Body of pancreas (tissue), 4 donors: ENCODE measurements at regions not wholly inside any gene's neighbourhood (a gene's known extent, or its start where the extent isn't known, plus 50 kb on each side); places are given as distances from the start of the nearest gene placed in this dataset.

Source experiments
- ATAC-seq: fragments of 150-250 bp; one replicate; pipeline ENCODE4 v1.9.1; 2016
- DNase-seq, 4 donors: peaks; one replicate each; pipeline ENCODE4 v3.0.0-alpha.2; 2019
- H3K27ac ChIP-seq, 4 donors: fragments of 200-600 bp; sonication (generic); 1 replicate in 3 of 4; 2 replicates in 1 of 4; pipeline versions ENCODE4 v1.5.1 to v1.6.1; 2016 to 2019; ENCODE audit warnings: mild to moderate bottlenecking in 1 of 4, mixed read lengths in 1 of 4, moderate library complexity in 1 of 4
- H3K27me3 ChIP-seq, 2 donors: fragments of 200-600 bp; sonication (generic); one replicate each; pipeline ENCODE4 v1.6.0; 2016; ENCODE audit warnings: mild to moderate bottlenecking in 1 of 2
- H3K36me3 ChIP-seq, 2 donors: fragments of 200-600 bp; sonication (generic); replicated peaks in 1 of 2; 2 replicates each; pipeline ENCODE4 v1.5.1; 2016; ENCODE audit warnings: low read depth in 2 of 2; ENCODE audit not compliant: insufficient read depth in 1 of 2
- H3K4me1 ChIP-seq: fragments of 200-600 bp; sonication (generic); one replicate; pipeline ENCODE4 v1.6.0; 2016
- H3K4me3 ChIP-seq, 2 donors: fragments of 200-600 bp; sonication (generic); 1 replicate in 1 of 2; 2 replicates in 1 of 2; pipeline ENCODE4 v1.5.1; 2016 to 2019
- H3K9me3 ChIP-seq, 3 donors: fragments of 200-600 bp; sonication (generic); 1 replicate in 2 of 3; 2 replicates in 1 of 3; pipeline ENCODE4 v1.5.1; 2016
- POLR2A ChIP-seq, 3 donors: fragments of 450-650 bp; IDR thresholded peaks; one replicate each; pipeline ENCODE4 v1.6.1; 2016; ENCODE audit warnings: antibody characterized with exemption in 3 of 3, mild to moderate bottlenecking in 2 of 3
- WGBS, 2 donors: methylation state at CpG; one replicate each; pipeline ENCODE4 v1.1.5; 2017; 5-methylcytosine and 5-hydroxymethylcytosine counted together
- intact Hi-C: fragments of 100-400 bp; cut with DNase I; formaldehyde crosslinking; loops from one replicate; pipeline ENCODE4 v1.15.1; 2023
- TF ChIP-seq, protein P1 (sequence below), 7 experiments: fragments of 450-650 bp in 4 of 7; fragments of 200-600 bp in 3 of 7; sonication (generic) in 3 of 7; IDR thresholded peaks; one replicate each; pipeline ENCODE4 v1.5.1; 2016 to 2019; ENCODE audit warnings: antibody characterized with exemption in 7 of 7

DNA sequence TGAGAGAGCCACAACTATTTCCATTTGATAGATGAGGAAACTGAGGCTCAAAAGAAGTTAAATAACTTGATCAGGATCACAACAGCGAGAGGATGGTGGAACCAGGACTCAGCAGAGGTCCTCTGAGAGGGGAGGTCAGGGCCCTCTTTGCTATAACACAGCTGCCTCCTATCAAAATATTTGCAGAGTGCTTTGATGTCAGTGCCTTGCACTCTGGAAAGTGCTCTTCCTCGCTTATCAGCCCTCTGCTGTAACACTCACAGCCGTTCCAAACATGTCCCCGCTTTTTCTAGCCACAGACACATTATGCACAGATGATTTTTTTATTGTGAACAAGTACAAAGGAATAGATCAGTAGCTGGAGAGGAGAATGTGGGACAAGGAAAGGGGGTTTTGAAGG lies 71.8 kb upstream of the ARHGAP29 start:
- Histone ChIP-seq H3K9me3 (no peaks in the 10 kb centered on the region), H3K4me3 (no peak overlapping the region), H3K27ac (no peak overlapping the region), H3K4me1 (peaks cover 10% of the 10 kb centered on the region), H3K36me3 (no peaks in the 10 kb centered on the region), H3K27me3 (no peaks in the 10 kb centered on the region)
- DNase-seq: no peak
- WGBS, 2 donors: 74 to 78% methylated on average over 4 of the region's 4 CpGs
- TF ChIP-seq, protein P1, sequence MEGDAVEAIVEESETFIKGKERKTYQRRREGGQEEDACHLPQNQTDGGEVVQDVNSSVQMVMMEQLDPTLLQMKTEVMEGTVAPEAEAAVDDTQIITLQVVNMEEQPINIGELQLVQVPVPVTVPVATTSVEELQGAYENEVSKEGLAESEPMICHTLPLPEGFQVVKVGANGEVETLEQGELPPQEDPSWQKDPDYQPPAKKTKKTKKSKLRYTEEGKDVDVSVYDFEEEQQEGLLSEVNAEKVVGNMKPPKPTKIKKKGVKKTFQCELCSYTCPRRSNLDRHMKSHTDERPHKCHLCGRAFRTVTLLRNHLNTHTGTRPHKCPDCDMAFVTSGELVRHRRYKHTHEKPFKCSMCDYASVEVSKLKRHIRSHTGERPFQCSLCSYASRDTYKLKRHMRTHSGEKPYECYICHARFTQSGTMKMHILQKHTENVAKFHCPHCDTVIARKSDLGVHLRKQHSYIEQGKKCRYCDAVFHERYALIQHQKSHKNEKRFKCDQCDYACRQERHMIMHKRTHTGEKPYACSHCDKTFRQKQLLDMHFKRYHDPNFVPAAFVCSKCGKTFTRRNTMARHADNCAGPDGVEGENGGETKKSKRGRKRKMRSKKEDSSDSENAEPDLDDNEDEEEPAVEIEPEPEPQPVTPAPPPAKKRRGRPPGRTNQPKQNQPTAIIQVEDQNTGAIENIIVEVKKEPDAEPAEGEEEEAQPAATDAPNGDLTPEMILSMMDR (IDR thresholded peaks at IDR 0.05): no peak
- TF ChIP-seq POLR2A (IDR thresholded peaks at IDR 0.05): no peak
- intact Hi-C loops: no loop called here
- no peak for ATAC-seq

- ATAC-seq: no peak
These were observed 69.1 kb upstream of the ARHGAP29 start for GRCh38 chr1:94306521-94306920.

GRCh38 chr1:94305704-94306103 lies 68.3 kb upstream of the ARHGAP29 start:
- 42 to 50% methylated on average over 1 of the region's 1 CpG for WGBS, 2 donors

More at GRCh38 chr1:94306521-94306920, 69.1 kb upstream of the ARHGAP29 start:
- no peak for DNase-seq
- Histone ChIP-seq H3K4me1 (peaks cover 8% of the 10 kb centered on the region), H3K36me3 (no peaks in the 10 kb centered on the region), H3K27me3 (no peaks in the 10 kb centered on the region), H3K27ac (no peak overlapping the region), H3K9me3 (no peaks in the 10 kb centered on the region), H3K4me3 (no peak overlapping the region)
- 39 to 47% methylated on average over 1 of the region's 1 CpG for WGBS, 2 donors
- TF ChIP-seq POLR2A (IDR thresholded peaks at IDR 0.05): no peak
- intact Hi-C loops: no loop called here

GRCh38 chr1:94304553-94304952 lies 67.2 kb upstream of the ARHGAP29 start:
- H3K4me1 ChIP-seq: no peaks in the 10 kb centered on the region
- intact Hi-C loops: no loop called here
- ATAC-seq (no peak), DNase-seq (no peak)
- WGBS, 2 donors: 89 to 96% methylated on average over 1 of the region's 1 CpG
- H3K4me3 ChIP-seq: no peak overlapping the region
- H3K36me3 ChIP-seq: no peaks in the 10 kb centered on the region
- no peak overlapping the region for H3K27ac ChIP-seq
- no peak for TF ChIP-seq POLR2A (IDR thresholded peaks at IDR 0.05)
- TF ChIP-seq, protein P1 (IDR thresholded peaks at IDR 0.05): no peak
- no peaks in the 10 kb centered on the region for H3K27me3 ChIP-seq
- no peaks in the 10 kb centered on the region for H3K9me3 ChIP-seq

More at GRCh38 chr1:94305704-94306103, 68.3 kb upstream of the ARHGAP29 start:
- ATAC-seq: no peak
- intact Hi-C loops: no loop called here
- TF ChIP-seq, protein P1 (IDR thresholded peaks at IDR 0.05): no peak
- no peaks in the 10 kb centered on the region for H3K36me3 ChIP-seq
- no peak for DNase-seq
- no peaks in the 10 kb centered on the region for H3K9me3 ChIP-seq
- H3K4me1 ChIP-seq: peaks cover 7% of the 10 kb centered on the region
- H3K27ac ChIP-seq: no peak overlapping the region
- H3K27me3 ChIP-seq: no peaks in the 10 kb centered on the region
- no peak overlapping the region for H3K4me3 ChIP-seq

GRCh38 chr1:94303005-94303404 lies 65.6 kb upstream of the ARHGAP29 start:
- no peak for DNase-seq
- H3K27ac ChIP-seq: no peak overlapping the region
- no peak for TF ChIP-seq POLR2A (IDR thresholded peaks at IDR 0.05)
- TF ChIP-seq, protein P1 (IDR thresholded peaks at IDR 0.05): no peak
- intact Hi-C loops: no loop called here
- whole genome bisulfite sequencing, 2 donors: 5 to 17% methylated on average over 1 of the region's 1 CpG
- no peak overlapping the region for H3K4me3 ChIP-seq
- no peaks in the 10 kb centered on the region for H3K27me3 ChIP-seq
- no peaks in the 10 kb centered on the region for H3K9me3 ChIP-seq
- ATAC-seq: no peak
- H3K4me1 ChIP-seq: no peaks in the 10 kb centered on the region
- H3K36me3 ChIP-seq: no peaks in the 10 kb centered on the region
